HG03521 (cell line): ENCODE measurements at regions not wholly inside any gene's neighbourhood (a gene's known extent, or its start where the extent isn't known, plus 50 kb on each side); places are given as distances from the start of the nearest gene placed in this dataset.
"Not testable (repeated sequence)": the region's sequence is repeated elsewhere in the genome, so short reads cannot be mapped to it uniquely, and the experiment has no call there.

Source experiments
- ATAC-seq: cut with Tn5 transposase; IDR thresholded peaks from one replicate; pipeline ENCODE4 v1.9.1; 2021; ENCODE audit warnings: mild to moderate bottlenecking, moderate library complexity; ENCODE audit not compliant: unreplicated experiment

DNA sequence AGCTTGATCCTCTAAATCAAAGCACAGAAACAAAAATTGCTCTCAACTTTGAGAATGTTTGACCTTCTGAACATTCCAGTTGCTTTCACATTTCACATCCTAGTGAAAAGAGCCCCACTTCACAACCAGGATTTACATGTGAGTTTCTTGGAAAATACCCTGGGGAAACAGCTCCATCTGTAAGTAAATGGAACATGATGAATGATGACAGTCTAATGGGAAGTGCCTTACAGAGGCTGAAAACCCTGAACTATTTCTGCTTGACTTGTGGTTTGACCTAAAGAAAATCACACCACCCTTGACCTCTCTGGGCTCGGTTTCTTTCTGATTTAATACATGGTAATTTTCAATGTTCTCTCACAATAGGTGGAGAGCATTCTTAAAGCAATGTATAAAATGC is 499.4 kb upstream of the API5 start:
- ATAC-seq = no peak

DNA sequence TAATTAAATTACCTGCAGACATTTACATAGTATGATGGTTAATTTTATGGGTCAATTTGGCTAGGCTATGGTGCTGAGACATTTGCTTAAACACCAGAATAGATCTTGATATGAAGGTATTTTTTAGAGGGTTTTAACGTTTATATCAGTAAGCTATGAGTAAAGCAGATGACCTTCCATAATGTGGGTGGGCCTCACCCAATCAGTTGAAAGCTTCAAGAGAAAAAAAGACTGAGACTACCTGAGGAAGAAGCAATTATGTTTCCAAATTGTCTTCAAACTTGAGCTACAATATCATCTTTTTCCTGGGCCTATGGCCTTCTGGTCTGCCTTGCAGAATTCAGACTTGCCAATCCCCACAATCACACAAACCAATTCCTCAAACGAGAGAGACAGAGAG is 498.8 kb upstream of the API5 start:
- no peak for ATAC-seq

DNA sequence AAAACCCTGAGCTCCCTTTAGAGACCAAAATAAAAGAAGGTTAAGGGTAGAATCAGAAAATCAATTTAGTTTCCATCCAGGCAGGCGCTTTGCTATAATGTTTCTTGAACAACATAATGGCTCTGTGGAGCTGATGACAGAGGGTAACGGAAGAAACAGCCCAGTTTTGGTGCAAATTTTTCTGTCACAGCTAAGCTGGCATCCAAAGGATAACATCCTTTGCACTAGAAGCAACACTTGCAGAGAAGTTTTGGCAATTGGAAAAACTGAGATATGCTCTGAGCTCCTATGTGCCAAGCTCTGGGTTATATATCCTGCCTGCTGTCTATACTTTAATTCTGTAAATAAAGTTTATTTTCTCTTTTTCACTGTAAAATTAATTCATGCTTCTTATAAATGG is 495.3 kb upstream of the API5 start:
- ATAC-seq = no peak

DNA sequence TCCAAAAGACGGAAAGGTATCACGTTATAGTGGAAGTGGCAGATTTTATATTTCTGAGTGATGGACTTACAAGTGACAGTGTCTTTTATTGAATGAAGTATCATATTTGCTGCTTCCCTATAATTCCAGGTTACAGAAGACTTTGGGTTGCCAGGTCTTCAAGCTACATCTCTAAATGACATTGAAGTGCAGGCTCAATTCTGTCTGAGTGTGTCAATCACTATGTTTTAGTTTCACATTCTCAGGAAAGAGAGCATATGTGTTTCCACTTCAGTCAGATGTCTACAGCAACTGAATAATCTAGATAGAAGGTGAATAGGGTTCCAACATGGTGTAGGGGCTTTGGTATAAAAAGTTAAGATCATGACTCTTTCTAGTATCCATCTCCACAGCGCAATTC is 492.7 kb upstream of the API5 start:
- no peak for ATAC-seq

DNA sequence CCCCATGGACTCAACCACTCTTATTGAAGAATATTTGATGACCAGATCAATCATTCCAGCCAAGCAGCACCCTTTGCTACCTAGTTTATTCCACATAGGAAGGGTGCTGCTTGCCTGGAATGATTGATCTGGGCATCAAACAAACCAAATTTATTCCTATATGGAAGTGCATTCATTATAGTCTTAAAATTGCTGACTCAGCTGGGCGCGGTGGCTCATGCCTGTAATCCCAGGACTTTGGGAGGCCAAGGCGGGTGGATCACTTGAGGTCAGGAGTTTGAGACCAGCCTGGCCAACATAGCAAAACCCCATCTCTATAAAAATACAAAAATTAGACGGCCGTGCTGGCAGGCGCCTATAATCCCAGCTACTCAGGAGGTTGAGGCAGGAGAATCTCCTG is 489.6 kb upstream of the API5 start:
- not testable (repeated sequence) for ATAC-seq

DNA sequence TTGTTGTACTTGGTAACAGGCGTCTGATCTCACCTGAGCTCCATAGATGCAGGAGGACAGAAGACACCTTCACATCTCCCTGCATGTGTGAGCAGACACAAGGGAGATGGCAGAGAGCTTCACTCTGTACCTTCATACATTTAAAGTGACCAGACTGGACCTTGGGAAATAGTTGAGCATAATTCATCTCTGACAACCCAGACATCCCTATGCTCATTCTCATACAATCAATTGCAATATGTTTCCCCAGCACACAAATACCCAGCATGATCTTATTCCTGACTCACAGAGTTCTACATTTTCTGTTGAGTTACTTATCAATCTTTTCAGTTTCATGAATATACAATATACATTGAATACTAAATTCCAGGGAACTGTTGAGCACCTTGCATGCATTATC is 488.2 kb upstream of the API5 start:
- ATAC-seq = no peak

DNA sequence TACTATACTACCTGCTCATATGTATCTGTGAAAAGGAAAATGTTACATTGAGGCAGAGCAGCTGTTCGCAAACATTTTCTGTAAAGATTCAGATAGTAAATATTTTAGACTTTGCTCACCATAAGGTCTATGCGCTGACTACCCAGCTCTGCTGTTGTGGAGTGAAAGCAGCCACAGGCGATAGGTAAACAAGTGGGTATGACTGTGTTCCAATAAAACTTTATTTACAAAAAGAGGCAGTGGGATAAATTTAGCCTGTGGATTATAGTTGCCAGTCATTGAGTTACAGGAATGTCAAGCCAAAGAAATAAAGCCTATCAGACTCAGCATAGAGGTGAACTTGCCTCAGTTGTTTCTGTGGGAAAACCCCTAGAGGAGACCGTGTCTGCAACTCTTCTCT is 487.7 kb upstream of the API5 start:
- no peak for ATAC-seq

DNA sequence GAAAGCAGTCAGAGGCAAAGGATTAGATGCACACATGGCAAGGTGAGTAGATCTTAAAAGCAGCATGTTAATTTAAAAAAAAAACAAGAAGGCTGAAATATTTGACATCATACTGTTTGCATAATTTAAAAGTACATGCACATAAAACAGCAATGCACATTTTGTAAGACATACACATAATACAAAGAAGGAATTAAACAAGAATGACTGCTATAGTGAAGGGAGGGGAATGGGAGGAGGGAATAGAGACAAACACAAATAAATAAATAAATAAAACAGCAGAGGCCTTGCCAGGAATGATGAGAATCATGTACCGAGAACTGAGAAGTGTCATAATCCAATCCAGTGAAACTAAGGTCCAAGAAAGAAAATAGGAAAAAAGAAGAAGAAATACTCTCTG is 486.2 kb upstream of the API5 start:
- ATAC-seq = no peak

DNA sequence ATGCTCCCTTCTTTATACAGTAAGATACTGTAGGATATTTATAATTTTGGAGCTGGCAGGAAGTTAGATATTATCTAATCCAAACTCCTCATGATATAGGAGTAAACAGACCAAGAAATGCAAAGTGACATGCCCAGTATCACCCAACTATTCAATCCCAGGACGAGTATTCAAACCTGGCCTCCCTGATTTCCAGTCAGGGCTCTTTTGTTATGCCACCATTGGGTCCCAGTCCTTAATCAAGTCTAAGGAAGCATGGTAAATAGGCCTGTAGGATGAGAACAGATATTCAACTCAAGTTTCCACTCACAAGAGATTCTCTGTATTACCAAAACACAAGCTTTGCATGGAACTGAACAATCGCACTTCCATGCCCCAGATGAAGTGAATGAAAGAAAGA is 484.0 kb upstream of the API5 start:
- no peak for ATAC-seq

DNA sequence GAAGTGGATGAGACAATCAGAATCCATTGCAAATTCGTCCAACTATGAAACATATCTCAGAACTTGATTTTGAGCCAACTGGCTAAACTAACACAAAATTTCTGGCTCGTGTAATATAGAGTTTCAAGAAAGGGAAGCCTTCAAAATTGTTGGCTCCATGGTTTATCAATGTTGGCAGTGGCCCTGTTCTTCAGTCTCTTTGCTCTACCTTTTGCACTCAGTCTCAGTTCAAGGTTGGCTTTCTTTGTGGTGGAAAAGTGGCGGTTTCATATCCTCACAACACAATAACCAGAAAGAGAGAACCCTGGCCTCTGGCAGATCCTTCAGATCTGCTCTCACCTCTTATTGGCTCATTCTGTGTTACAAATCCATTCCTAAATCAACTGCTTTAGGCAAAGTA is 473.8 kb upstream of the API5 start:
- no peak for ATAC-seq

DNA sequence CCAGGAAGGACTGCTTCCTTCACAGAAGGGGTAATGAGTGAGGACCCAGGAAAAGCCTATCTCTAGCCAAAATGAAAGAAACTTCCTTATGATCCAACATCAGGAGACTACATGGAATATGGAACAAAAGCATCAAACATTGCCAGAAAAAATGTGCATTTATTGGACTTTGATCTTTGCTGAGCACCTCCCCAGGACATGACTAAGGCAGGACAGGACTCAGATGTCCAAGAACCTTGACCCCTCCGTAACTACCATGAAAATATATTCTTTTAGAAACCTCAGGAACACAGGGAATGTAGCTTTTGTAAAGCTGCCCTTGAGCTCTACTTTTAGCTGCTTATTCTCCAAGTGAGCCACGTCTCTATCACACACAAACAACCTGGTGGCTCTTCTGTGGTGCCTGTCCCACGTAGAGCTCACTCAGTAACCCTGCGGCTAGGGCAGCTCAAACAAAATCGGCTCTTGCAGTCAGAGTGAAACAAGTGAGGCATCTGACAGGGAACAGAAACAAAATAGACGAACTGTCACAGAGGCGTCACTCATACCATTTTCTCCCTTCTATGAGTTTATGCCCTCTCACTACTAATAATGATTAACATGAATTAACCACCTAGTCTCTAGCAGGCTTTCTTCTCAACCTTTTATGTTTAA is 471.5 kb upstream of the API5 start:
- ATAC-seq = peak; percentile 93

DNA sequence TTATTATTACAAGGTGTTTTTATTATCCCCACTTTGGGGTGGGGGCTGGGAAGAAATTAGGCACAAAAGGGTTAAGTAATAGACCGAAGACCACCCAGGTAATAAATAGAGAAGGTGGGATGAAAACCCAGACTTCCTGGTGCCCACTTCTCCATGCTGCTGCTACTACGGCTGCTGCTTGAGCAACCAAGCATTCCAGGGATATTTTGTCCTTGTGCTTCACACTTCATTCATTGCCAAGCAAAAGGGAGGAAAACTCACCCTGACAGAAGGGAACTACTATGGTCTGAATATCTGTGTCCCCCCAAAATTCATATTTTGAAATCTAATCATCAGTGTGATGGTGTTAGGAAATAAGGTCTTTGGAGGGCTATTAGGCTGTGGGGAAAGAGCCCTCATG is 470.9 kb upstream of the API5 start:
- no peak for ATAC-seq

DNA sequence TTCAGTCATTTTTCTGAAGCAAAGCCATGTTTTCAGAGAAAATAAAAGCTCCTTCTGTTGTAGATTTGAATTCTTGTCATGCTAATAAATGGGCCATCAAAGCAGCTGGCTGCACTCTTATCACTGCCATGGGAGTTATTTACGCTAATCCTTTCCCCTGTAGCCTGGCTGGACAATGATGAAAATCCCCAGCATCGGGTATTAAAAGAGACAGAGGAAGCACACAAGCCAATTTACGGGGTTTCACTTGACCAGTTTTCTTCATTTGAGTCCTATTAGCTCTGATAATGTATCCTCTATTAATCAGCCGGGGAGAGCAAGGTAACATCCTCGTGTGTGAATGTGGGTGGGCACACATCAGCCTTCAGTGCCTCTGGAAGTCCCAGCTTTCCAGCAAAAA is 470.2 kb upstream of the API5 start:
- ATAC-seq = no peak

DNA sequence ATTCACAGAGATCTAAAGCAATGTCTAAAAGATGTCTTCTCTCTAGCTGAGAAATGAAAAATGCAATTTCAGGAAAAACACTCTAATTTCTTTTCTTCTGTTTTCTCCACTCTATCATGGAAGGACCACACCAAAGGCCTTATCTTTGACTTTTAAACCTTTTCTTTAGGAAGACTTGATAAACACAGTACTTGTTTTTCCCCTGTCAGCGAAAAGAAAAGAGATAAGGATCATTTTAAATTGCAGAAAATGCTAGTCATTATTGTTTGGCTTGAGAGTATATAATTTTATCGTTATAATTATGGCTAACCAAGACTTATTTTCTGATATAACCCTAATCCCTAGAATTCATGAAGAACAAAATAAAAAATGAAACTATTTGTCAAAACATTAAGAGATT is 462.4 kb upstream of the API5 start:
- ATAC-seq = no peak

DNA sequence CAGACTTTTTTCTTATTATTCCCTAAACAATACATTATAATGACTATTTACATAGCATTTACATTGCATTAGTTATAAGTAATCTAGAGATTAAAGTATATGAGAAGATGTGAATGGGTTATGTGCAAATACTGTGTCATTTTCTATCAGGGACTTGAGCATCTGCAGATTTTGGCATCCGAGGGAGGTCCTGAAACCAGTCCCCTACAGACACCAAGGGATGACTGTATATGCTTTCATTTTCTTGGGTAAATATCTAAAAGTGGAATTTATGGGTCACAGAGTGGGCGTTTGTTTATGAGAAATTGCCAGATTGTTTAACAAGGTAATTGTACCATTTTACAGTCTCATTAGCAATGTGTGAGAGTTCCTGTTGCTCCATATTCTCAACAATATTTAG is 454.5 kb upstream of the API5 start:
- no peak for ATAC-seq

DNA sequence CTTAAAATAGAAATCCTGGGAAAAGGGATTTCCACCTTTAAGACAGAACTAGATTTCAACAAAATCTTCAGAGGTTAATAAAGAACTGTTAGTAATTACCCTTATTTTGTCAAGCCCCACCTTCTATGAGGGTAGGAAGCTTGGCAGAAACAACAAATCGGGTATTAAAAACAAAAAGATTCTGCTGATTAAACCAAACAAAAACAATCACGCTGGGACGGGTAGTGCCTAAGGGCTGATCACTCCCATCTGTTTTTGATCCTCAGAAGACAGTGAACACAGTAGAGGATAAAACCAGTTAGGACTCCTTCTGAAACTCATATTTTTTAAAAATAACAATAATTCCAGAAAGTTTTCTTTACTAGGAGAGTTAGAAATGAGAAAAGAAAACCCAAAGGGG is 441.3 kb upstream of the API5 start:
- ATAC-seq = no peak

DNA sequence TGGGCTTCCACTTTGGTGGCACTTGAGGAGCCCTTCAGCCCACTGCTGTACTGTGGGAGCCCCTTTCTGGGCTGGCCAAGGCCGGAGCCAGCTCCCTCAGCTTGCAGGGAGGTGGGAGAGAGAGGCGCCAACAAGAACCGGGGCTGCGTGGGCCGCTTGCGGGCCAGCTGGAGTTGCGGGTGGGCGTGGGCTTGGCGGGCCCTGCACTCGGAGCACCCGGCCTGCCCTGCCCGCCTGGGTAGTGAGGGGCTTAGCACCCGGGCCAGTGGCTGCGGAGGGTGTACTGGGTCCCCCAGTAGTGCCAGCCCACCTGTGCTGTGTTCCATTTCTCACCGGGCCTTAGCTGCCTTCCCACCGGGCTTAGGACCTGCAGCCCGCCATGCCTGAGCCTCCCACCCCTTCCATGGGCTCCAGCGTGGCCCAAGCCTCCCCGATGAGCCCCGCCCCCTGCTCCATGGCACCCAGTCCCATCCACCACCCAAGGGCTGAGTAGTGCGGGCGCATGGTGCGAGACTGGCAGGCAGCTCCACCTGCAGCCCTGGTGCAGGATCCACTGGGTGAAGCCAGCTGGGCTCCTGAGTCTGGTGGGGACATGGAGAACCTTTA is 437.9 kb upstream of the API5 start:
- ATAC-seq = not testable (repeated sequence)

DNA sequence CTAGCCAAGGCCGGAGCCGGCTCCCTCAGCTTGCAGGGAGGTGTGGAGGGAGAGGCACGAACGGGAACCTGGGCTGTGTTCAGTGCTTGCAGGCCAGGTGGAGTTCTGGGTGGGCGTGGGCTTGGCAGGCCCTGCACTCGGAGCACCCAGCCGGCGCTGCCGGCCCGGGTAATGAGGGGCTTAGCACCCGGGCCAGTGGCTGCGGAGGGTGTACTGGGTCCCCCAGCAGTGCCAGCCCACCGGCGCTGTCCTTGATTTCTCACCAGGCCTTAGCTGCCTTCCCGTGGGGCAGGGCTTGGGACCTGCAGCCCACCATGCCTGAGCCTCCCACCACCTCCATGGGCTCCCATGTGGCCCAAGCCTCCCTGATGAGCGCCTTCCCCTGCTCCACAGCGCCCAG is 430.5 kb upstream of the API5 start:
- not testable (repeated sequence) for ATAC-seq

DNA sequence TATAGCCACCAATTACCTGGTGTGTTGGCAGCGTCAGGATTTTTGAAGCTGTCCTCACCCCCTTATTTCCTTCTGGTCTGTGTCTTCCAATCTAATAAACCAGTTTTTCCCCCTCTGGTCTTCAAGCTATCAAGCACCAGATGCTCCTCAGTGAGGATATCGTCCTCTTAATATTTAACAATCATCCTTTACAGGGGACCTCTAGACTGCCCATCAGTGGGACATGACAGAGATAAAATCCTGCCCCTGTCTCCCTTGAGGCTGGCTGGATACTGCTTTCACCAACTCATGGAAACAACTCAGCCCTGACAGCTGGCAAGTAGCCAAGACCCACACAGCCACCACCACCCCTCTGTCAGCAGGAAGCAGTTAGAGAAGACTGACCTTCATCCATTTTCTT is 421.0 kb upstream of the API5 start:
- ATAC-seq = no peak

DNA sequence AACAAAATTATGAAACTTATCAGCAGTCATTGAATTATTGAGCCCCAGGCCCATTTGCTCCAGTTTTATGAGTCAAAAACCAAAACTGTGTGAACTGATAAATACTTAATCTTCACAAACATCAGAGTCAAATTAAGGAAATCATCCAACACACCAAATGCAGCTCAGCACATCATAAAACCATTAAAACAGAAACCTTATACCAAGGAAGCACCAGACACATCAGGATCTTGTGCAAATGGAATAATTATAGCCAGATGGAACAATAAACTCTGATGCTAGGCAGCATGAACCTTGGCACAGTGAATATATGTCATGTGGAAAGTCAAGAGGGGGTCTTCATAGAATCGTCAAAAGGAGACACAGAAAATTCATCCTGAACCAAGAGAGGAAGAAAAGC is 410.7 kb upstream of the API5 start:
- ATAC-seq = no peak

DNA sequence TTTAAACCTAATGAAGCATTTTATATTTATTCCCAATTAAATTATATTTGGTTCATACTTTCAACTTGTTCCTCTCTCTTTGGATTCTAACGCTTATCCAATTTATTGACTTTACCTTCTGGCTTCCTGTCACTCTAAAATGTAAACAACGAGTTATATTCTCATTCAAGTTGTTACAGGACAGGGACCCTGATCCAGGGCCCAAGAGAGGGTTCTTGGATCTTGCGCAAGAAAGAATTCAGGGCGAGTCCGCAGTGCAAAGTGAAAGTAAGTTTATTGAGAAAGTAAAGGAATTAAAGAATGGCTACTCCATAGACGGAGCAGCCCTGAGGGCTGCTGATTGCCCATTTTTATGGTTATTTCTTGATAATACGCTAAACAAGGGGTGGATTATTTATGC is 405.6 kb upstream of the API5 start:
- no peak for ATAC-seq

DNA sequence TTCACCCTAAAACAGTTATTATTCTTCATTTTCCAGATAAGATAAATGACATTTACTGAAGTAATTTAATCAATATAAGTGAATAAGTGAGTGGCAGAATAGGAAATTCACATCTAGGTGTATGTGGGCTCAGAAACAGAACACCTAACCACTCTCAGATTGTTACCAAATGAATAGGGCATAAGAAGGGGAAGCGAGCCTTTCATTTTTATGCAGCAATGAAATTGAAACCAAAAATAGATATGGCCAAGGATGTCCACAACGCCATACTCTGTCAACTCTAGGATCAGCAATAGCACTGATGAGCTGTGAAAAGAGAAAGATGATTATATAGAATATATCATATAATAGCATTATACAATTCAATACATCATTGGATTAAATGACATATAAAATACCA is 398.1 kb upstream of the API5 start:
- ATAC-seq = peak; percentile 56

DNA sequence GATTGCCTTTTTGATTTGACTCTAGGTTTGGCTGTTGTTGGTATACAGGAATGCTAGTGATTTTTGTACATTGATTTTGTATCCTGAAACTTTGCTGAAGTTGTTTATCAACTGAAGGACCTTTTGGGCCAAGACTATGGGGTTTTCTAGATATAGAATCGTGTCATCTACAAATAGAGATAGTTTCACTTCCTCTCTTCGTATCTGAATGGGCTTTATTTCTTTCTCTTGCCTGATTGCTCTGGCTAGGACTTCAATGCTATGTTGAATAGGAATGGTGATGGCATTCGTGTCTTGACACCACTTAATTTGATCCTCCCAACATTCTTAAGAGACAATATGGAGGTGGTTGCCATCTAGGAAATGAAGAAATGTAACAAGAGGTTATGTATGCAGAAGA is 388.1 kb upstream of the API5 start:
- no peak for ATAC-seq
